Loucy (cell line): ENCODE measurements at regions not wholly inside any gene's neighbourhood (a gene's known extent, or its start where the extent isn't known, plus 50 kb on each side); places are given as distances from the start of the nearest gene placed in this dataset.

Experiments
- EZH2phosphoT487 ChIP-seq: fragments of 200-600 bp; IDR thresholded peaks from 2 replicates; pipeline ENCODE4 v1.6.1; 2018; ENCODE audit warnings: antibody characterized with exemption, mild to moderate bottlenecking, moderate library complexity, borderline replicate concordance
- TF ChIP-seq, protein P1 (sequence below): fragments of 200-600 bp; sonication (generic); conservative IDR thresholded peaks from 2 replicates; pipeline ENCODE4 v1.5.1; 2014; ENCODE audit warnings: mild to moderate bottlenecking, antibody characterized with exemption, low read length

DNA sequence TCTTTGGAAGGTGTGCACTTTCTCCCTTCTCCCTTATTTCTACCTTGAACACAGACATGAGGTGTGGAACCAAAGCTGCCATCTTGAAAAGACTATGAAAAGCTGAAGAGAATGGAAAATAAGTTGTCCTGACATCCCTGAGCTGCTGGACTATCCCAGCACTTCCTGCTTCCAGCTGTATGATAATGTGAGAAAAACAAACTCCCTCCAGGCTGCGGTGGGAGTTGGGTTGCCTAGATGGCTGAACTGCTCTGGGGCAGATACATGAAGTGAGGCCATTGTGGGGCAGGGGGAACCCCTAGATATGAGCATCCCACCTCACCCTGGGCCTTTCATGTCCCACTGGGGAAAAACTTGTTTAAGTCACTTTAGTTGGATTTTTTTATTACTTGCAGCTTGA lies 82.4 kb downstream of the BOD1 start:
- TF ChIP-seq, protein P1, sequence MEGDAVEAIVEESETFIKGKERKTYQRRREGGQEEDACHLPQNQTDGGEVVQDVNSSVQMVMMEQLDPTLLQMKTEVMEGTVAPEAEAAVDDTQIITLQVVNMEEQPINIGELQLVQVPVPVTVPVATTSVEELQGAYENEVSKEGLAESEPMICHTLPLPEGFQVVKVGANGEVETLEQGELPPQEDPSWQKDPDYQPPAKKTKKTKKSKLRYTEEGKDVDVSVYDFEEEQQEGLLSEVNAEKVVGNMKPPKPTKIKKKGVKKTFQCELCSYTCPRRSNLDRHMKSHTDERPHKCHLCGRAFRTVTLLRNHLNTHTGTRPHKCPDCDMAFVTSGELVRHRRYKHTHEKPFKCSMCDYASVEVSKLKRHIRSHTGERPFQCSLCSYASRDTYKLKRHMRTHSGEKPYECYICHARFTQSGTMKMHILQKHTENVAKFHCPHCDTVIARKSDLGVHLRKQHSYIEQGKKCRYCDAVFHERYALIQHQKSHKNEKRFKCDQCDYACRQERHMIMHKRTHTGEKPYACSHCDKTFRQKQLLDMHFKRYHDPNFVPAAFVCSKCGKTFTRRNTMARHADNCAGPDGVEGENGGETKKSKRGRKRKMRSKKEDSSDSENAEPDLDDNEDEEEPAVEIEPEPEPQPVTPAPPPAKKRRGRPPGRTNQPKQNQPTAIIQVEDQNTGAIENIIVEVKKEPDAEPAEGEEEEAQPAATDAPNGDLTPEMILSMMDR: no peak
- no peak for TF ChIP-seq EZH2phosphoT487
